Dedifferentiated amniotic fluid mesenchymal stem cell (primary cell): ENCODE measurements at regions not wholly inside any gene's neighbourhood (a gene's known extent, or its start where the extent isn't known, plus 50 kb on each side); places are given as distances from the start of the nearest gene placed in this dataset.
"Not testable (repeated sequence)": the region's sequence is repeated elsewhere in the genome, so short reads cannot be mapped to it uniquely, and the experiment has no call there.

Experiments used
- DNase-seq: peaks from one replicate; pipeline ENCODE4 v3.0.0-alpha.2; 2016; ENCODE audit errors: extremely low spot score

GRCh38 chr7:152905949-152906348 lies 146.4 kb downstream of the ACTR3B start:
- DNase-seq = no peak

- DNase-seq = no peak
Measured at GRCh38 chr7:152907042-152907761, 147.7 kb downstream of the ACTR3B start.

DNA sequence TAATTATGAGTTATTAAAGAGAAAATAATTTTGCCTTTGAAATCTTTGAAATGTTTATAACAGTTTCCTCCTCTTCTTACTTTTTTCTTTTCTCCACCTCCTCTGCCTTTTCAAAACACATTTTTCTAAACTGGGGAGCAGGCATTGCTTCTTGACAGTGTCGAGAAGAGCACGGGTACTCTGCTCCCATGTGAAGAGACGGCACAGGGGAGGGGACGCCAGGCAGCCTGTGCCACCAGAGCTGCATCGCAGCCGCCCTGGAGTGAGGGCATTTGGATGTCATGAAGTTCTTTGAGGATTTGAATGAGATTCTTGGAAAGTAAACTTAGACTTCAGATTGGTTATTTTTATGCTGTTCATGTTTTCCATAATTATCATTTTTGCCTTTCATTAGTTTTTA lies 149.7 kb downstream of the ACTR3B start:
- DNase-seq = no peak

- DNase-seq = no peak
Measured at GRCh38 chr7:152909683-152910544, 150.4 kb downstream of the ACTR3B start.

GRCh38 chr7:152910545-152911225 lies 151.1 kb downstream of the ACTR3B start:
- no peak for DNase-seq

DNA sequence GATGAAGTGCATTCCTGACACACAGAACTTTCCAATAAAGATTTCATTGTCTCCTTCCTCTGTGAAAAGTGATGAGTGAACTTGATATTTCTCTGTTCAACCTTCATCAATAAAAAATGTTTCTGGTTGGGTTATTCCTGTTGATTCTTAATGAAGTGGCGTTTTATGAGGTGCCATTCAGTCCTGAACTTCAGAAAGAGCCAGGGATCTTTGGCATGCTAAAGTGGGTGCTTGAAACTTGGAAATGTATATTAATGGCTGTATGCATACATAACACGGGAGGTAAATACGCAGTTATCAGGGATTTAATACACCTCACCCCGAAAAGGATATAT lies 151.6 kb downstream of the ACTR3B start:
- DNase-seq = no peak

DNA sequence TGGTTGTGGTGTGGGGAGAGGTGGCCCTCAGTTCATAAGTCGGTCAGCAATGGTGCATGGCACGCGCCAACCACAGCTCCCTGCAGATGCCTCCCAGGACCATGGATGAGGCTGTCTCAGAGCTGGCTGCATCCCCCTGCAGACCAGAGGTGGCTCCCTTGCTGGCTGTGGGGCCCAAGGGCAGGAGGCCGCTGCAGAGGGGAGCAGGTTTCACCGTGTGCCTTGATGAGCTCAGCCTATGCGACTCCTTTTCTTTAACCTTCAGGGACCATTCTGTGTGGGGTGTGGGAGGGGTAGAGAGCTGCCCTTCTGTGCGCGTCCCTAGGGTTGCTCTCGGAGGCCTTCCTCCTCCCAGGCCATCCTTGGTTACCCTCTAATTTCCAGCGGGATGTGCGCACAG lies 152.4 kb downstream of the ACTR3B start:
- no peak for DNase-seq

DNA sequence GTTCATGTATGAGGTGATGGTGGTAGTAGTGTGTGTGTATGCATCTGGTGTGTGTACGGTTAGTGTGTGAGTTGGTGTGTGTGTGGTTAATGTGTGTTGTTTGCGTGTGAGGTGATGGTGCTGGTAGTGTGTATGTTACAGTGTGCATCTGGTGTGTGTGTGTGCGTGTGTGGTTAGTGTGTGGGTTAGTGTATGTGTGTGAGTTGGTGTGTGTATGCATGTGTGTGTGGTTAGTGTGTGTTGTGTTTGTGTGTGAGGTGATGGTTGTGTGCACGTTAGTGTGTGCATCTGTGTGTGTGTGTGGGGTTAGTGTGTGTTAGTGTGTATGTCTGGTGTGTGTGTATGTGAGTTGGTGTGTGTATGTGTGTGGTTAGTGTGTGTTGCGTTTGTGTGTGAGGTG lies 153.0 kb downstream of the ACTR3B start:
- no peak for DNase-seq

- no peak for DNase-seq
Measured at GRCh38 chr7:152913492-152913891, 153.9 kb downstream of the ACTR3B start.

- no peak for DNase-seq
Measured at GRCh38 chr7:152914014-152914844, 154.7 kb downstream of the ACTR3B start.

- DNase-seq = not testable (repeated sequence)
Measured at GRCh38 chr7:152914845-152915102, 155.2 kb downstream of the ACTR3B start.

DNA sequence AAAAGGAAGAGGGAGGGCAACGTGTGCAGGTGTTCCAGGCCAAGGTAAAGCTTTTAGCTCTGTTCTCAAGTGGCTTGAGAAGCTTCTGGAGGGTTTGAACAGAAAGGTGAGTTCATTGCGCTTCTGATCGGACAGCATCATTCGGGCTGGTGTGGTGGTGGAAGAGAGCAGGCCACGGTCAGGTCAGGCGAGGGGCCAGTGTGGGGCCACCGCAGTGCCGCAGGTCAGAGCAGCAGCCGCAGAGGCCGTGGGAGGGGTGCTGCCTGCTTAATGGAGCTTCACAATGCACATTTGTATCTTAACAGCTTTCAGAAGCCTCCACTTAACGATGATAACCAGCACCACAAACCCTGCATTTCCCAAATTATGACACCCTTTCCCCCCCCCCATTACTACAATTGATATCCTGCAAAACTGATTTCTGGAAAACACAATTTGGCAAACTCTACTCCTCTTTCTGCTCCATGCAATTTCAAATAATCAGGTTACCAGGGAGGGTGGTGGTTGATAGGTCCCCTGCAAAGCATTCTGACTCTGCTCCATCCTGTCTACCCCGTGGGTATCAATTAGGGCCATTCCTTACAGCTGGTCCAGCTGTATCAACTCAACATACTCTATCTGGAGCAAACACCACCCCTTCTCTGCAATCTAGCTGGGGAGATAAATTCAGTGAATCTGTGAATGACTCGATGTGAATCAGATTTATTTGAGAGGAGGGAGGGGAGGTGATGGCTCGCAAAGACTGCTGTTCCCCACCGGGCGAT lies 162.9 kb downstream of the ACTR3B start:
- no peak for DNase-seq

- DNase-seq = no peak
Measured at GRCh38 chr7:152923711-152924110, 164.2 kb downstream of the ACTR3B start.

GRCh38 chr7:152924238-152924637 lies 164.7 kb downstream of the ACTR3B start:
- DNase-seq = no peak

GRCh38 chr7:152924826-152925411 lies 165.4 kb downstream of the ACTR3B start:
- no peak for DNase-seq

- no peak for DNase-seq
Measured at GRCh38 chr7:152925412-152926147, 166.0 kb downstream of the ACTR3B start.

- DNase-seq = no peak
Measured at GRCh38 chr7:152931633-152932032, 172.1 kb downstream of the ACTR3B start.

GRCh38 chr7:152937282-152937681 lies 177.7 kb downstream of the ACTR3B start:
- DNase-seq = no peak

DNA sequence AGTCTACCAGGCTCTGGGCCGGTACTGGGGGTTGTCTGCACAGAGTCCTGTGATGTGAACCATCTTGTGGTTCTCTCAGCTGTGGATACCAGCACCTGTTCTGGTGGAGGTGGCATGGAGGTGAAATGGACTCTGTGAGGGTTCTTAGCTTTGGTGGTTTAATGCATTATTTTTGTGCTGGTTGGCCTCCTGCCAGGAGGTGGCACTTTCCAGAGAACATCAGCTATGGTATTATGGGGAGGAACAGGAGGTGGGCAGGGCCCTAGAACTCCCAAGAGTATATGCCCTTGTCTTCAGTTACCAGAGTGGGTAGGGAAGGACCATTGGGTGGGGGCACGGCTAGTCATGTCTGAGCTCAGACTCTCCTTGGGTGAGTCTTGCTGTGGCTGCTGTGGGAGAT lies 187.1 kb downstream of the ACTR3B start:
- DNase-seq = not testable (repeated sequence)

DNA sequence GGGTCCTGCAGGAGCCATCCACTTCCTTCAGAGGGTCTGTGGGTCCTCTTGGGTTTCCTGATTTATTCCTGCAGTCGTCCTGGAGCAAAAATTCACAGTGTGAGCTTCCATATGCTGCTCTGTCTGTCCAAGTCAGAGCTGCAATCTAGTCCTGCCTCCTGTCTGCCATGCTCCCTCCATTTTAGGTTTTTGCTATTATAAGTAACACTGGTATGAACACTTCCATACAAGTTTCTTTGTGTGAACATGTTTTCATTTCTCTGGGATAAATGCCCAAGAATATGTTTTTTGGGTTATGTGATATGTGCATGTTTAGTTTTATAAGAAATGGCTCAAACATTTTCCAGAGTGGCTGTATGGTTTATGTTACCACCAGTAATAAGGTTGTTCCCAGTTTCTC lies 188.1 kb downstream of the ACTR3B start:
- no peak for DNase-seq
